ENCODE measurements at regions not wholly inside any gene's neighbourhood (a gene's known extent, or its start where the extent isn't known, plus 50 kb on each side); places are given as distances from the start of the nearest gene placed in this dataset.
"Not testable (repeated sequence)": the region's sequence is repeated elsewhere in the genome, so short reads cannot be mapped to it uniquely, and the experiment has no call there.

DNA sequence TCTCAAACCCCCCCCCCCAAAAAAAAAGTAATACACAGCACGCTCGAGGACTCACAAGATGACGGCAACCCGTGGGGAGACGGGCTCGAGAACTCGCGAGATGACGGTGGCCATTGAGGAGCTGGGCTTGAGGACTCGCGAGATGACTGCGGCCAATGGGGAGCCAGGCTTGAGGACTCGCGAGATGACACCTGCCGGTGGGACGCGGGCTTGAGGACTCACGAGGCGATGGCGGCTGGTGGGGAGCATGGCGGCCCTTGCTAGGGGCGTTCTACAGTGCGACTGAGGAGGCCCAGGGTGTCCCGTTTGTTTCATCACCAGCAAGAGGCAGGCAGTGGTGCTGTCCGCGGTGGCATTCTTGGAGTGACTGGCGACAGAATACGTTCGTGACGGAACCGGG is 172.4 kb upstream of the MAGEB16 start:
- H3K27ac ChIP-seq, result no peak overlapping the region
- TF ChIP-seq, protein P1, sequence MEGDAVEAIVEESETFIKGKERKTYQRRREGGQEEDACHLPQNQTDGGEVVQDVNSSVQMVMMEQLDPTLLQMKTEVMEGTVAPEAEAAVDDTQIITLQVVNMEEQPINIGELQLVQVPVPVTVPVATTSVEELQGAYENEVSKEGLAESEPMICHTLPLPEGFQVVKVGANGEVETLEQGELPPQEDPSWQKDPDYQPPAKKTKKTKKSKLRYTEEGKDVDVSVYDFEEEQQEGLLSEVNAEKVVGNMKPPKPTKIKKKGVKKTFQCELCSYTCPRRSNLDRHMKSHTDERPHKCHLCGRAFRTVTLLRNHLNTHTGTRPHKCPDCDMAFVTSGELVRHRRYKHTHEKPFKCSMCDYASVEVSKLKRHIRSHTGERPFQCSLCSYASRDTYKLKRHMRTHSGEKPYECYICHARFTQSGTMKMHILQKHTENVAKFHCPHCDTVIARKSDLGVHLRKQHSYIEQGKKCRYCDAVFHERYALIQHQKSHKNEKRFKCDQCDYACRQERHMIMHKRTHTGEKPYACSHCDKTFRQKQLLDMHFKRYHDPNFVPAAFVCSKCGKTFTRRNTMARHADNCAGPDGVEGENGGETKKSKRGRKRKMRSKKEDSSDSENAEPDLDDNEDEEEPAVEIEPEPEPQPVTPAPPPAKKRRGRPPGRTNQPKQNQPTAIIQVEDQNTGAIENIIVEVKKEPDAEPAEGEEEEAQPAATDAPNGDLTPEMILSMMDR (IDR thresholded peaks at IDR 0.05), result no peak
- no peak for TF ChIP-seq ZFX (IDR thresholded peaks at IDR 0.05; ENCODE audit: borderline replicate concordance)

DNA sequence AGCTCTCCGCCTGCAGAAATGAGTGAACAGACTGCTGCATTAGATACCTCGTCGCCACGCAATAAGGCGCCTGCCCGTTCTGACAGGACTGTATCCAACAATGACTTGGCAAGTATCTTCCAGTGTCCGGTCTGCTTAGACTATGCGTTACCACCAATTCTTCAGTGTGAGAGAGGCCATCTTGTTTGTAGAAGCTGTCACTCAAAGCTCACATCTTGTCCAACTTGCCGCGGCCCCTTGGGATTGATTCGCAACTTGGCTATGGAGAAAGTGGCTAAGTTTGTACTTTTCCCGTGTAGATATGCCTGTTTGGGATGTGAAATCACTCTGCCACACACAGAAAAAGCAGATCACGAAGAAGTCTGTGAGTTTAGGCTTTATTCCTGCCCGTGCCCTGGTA is 172.0 kb upstream of the MAGEB16 start:
- no peak overlapping the region for H3K27ac ChIP-seq
- TF ChIP-seq, protein P1 (IDR thresholded peaks at IDR 0.05), result no peak
- TF ChIP-seq ZFX (IDR thresholded peaks at IDR 0.05; ENCODE audit: borderline replicate concordance), result no peak

DNA sequence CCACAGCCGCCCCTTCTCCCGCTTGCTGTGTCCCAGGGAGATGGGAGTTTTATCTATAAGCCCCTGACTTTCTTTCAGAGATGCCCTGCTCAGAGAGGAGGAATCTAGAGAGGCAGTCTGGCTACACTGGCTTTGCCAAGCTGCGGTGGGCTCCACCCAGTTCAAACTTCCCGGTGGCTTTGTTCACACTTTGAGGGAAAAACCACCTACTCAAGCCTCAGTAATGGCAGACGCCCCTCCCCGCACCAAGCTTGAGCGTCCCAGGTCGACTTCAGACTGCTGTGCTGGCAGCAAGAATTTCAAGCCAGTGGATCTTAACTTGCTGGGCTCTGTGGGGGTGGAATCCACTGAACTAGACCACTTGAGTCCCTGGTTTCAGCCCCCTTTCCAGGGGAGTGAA is 162.2 kb upstream of the MAGEB16 start:
- not testable (repeated sequence) for H3K27ac ChIP-seq

DNA sequence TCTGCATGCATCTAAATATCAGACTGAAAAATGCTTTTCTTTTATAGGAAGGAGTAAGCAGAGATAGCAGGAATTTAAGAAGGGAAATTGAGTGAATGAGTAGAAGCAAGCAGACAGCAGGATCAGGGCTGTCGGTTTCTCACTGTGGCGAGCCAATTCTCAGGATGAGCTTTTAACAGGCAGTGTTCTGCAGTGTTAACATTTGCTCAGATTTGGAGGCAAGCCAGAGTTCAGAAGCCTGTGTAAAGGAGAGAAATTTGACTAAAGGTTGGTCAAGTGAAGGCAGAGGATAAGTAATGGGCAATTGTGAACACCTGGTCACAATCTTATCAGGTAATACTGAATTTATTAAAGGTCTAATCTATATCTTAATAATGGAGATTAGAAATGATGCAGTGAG is 133.3 kb upstream of the MAGEB16 start:
- TF ChIP-seq, protein P1 (IDR thresholded peaks at IDR 0.05), result no peak
- no peak for TF ChIP-seq ZFX (IDR thresholded peaks at IDR 0.05; ENCODE audit: borderline replicate concordance)
- H3K27ac ChIP-seq, result no peak overlapping the region

DNA sequence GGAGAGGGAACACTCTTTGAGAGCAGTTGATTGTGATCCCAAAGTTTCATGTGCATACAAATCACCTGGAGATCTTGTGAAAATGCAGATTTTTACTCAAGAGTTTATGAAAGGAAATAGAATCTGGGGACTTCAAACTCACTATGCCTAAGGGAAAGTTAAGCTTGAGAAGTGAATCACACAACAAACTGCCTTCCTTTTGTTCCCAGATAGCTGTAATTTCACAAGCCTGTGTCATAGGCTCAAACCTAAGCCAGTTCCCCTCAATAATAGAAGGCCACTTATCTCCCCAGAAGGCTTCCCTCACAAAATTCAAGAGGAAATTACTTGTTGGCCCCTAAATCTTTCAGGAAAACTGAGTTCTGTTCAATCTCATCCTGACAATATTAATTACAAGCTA is 132.8 kb upstream of the MAGEB16 start:
- TF ChIP-seq ZFX (IDR thresholded peaks at IDR 0.05; ENCODE audit: borderline replicate concordance), result no peak
- TF ChIP-seq, protein P1 (IDR thresholded peaks at IDR 0.05), result no peak
- no peak overlapping the region for H3K27ac ChIP-seq

DNA sequence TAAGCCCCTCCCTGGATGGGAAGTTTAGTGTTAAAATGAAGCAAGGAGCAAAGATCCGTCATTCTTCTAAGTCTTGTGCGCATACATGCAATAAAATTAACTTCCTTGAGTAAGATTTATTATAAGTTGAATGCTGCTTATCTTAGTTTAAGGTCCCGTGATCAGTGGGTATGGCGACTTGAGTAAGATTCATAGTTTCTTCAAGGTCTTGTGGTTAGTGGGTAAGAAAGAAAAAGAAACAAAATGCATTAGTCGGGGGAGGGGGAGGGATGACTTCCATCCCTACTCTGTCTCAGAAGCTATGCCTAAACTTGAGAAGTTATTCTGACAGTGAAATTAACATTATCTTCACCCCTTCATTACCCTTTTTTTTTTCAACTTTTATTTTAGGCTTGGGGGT is 127.3 kb upstream of the MAGEB16 start:
- TF ChIP-seq, protein P1 (IDR thresholded peaks at IDR 0.05), result no peak
- no peak for TF ChIP-seq ZFX (IDR thresholded peaks at IDR 0.05; ENCODE audit: borderline replicate concordance)
- no peak overlapping the region for H3K27ac ChIP-seq

DNA sequence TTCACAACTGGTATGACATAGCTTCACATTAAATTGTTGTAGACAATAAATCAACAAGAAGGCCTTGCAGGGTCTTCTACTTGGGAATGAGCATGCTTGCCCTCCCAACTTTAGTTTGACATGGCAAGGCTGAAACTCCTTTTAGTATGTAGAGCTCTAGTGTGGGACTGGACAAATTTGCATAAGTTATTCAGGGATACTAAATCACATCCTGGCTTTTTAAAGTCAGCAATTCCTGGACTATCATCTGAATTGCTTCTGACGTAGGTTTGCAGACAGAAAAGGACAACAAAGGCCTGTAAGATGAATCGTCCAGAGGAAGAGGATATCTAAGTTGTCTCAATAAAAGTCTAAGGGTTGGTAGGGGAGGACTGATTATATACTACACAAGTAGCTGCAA is 123.0 kb upstream of the MAGEB16 start:
- TF ChIP-seq, protein P1 (IDR thresholded peaks at IDR 0.05), result no peak
- no peak for TF ChIP-seq ZFX (IDR thresholded peaks at IDR 0.05; ENCODE audit: borderline replicate concordance)
- no peak overlapping the region for H3K27ac ChIP-seq

DNA sequence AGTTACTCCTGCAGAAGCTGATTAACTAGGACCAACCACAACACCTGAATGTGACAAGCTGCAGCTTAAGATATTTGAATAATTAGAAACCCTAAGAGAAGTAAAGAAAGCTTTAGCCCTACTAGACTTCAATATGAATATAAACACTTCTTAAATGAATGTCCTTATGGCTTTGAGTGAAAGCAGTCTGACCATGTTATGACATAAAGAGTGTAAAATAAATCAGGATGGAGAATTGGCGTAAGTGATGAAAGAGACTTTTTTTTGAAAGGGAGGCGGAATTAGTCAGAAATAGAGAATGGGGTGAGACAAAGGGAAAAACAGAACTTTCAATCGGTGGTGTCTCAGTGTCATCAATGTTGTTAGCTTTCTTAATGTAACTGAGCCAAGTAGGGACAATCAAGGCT is 117.2 kb upstream of the MAGEB16 start:
- H3K27ac ChIP-seq, result no peak overlapping the region
- no peak for TF ChIP-seq ZFX (IDR thresholded peaks at IDR 0.05; ENCODE audit: borderline replicate concordance)
- TF ChIP-seq, protein P1 (IDR thresholded peaks at IDR 0.05), result no peak

All from 22Rv1 (cell line).